Vagina (tissue), 2 donors: ENCODE measurements at regions not wholly inside any gene's neighbourhood (a gene's known extent, or its start where the extent isn't known, plus 50 kb on each side); places are given as distances from the start of the nearest gene placed in this dataset.
A peak's percentile ranks its signal among the peaks of the same experiment; 100 is the strongest.

ENCODE experiments used
- DNase-seq, 2 donors: peaks; one replicate each; pipeline ENCODE4 v3.0.0-alpha.2; 2017; ENCODE audit errors: extremely low spot score in 2 of 2
- H3K27ac ChIP-seq: fragments of 200-600 bp; sonication (generic); one replicate; pipeline ENCODE4 v1.5.1; 2019
- H3K27me3 ChIP-seq: fragments of 200-600 bp; sonication (generic); one replicate; pipeline ENCODE4 v1.5.1; 2019
- H3K36me3 ChIP-seq, 2 donors: fragments of 200-600 bp; sonication (generic); one replicate each; pipeline ENCODE4 v1.5.1; 2017 to 2019
- H3K4me1 ChIP-seq: fragments of 200-600 bp; sonication (generic); one replicate; pipeline ENCODE4 v1.5.1; 2019
- H3K4me3 ChIP-seq, 2 donors: fragments of 200-600 bp; sonication (generic); 1 replicate in 1 of 2; 2 replicates in 1 of 2; pipeline ENCODE4 v1.5.1; 2016 to 2019
- H3K9me3 ChIP-seq: fragments of 200-600 bp; sonication (generic); one replicate; pipeline ENCODE4 v1.5.1; 2019
- POLR2A ChIP-seq, 2 donors: fragments of 450-650 bp; IDR thresholded peaks; one replicate each; pipeline ENCODE4 v1.6.1; 2017; ENCODE audit warnings: antibody characterized with exemption in 2 of 2, mild to moderate bottlenecking in 2 of 2, moderate library complexity in 2 of 2
- POLR2AphosphoS5 ChIP-seq, 2 donors: sonication (generic); formaldehyde crosslinking; IDR thresholded peaks; one replicate each; pipeline ENCODE4 v1.9.0; 2017; ENCODE audit warnings: antibody characterized with exemption in 2 of 2, mild to moderate bottlenecking in 2 of 2, low read depth in 1 of 2; ENCODE audit not compliant: insufficient read depth in 1 of 2
- intact Hi-C: fragments of 100-400 bp; cut with DNase I; formaldehyde crosslinking; loops from one replicate; pipeline ENCODE4 v1.15.1; 2023
- TF ChIP-seq, protein P1 (sequence below), 3 experiments: fragments of 450-650 bp in 2 of 3; fragments of 200-600 bp in 1 of 3; sonication (generic) in 1 of 3; IDR thresholded peaks; one replicate each; pipeline ENCODE4 v1.5.1; 2017 to 2019; ENCODE audit warnings: antibody characterized with exemption in 3 of 3, mild to moderate bottlenecking in 2 of 3, moderate library complexity in 2 of 3

DNA sequence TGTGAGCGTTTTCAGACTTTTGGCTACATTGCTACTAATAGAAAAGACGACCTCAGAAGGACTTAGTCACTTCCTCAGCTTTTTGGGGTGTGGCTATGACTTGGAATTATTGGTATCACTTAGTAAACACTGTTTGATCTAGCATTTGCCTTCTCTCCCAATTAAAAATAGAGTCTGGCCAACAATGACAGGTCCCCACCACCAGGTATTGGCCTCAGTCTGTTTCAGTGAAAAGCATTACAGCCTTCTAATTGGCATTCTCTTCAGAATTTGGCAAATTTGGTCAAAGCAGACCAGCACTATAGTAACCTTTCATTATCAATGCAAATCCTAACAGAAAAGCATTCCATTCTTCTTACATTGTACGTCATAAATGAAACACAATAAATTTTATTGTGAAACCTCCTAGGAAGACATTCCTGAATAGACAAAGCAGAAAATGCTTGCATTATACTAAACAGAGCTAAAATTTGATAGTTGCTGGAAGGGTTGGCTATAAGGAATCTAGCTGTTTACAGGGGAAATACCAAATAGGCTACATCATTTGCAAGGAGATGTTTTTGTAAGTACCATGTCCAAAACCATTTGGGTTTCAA is 613.9 kb downstream of the IRS1 start:
- H3K4me1 ChIP-seq, result peaks cover 34% of the 10 kb centered on the region
- peak in 1 of 2 donors; percentile 31 for TF ChIP-seq POLR2AphosphoS5 (IDR thresholded peaks at IDR 0.05; ENCODE audit: insufficient read depth in 1 of 2, low read depth in 1 of 2)
- TF ChIP-seq, protein P1, sequence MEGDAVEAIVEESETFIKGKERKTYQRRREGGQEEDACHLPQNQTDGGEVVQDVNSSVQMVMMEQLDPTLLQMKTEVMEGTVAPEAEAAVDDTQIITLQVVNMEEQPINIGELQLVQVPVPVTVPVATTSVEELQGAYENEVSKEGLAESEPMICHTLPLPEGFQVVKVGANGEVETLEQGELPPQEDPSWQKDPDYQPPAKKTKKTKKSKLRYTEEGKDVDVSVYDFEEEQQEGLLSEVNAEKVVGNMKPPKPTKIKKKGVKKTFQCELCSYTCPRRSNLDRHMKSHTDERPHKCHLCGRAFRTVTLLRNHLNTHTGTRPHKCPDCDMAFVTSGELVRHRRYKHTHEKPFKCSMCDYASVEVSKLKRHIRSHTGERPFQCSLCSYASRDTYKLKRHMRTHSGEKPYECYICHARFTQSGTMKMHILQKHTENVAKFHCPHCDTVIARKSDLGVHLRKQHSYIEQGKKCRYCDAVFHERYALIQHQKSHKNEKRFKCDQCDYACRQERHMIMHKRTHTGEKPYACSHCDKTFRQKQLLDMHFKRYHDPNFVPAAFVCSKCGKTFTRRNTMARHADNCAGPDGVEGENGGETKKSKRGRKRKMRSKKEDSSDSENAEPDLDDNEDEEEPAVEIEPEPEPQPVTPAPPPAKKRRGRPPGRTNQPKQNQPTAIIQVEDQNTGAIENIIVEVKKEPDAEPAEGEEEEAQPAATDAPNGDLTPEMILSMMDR (IDR thresholded peaks at IDR 0.05), result no peak
- DNase-seq, result no peak
- no peaks in the 10 kb centered on the region for H3K36me3 ChIP-seq
- H3K9me3 ChIP-seq, result no peaks in the 10 kb centered on the region
- H3K27ac ChIP-seq, result peak overlapping the region; percentile 63
- no peaks in the 10 kb centered on the region for H3K27me3 ChIP-seq
- no peak overlapping the region for H3K4me3 ChIP-seq
- intact Hi-C loops, result no loop called here

DNA sequence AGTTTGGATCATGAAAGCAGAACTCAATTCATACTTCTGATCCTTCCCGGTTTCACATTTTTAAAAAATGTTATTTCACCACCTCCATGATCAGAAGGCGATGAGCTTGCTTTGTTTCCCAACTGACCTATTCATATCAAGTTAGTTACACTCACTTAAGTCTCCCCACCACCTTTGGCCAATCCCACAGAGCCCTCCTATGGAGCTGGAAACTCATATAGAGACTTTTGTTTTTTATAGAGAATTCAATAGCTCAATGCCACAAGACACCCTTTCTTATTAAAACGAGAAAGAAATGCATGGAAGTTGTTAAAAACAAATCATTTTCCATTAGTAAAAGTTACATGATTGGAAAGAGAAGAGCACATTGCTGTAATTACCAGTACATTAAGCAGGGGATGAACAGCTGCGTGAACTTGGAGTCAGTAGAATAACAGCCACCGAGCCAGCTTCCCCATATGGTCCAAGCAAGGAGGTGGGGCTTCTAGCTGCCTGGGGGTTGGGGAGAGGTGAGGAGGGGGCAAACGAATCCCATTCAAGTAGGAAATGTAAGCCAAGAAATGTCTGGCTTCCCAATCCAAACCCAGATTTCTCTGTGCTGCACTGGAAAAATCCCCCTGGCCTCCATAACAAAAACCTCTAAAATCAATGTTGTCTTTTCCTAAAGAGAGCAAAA is 614.5 kb downstream of the IRS1 start:
- H3K4me3 ChIP-seq, result no peak overlapping the region
- H3K27me3 ChIP-seq, result no peaks in the 10 kb centered on the region
- DNase-seq, result no peak
- peaks cover 41% of the 10 kb centered on the region for H3K4me1 ChIP-seq
- H3K9me3 ChIP-seq, result no peaks in the 10 kb centered on the region
- no peaks in the 10 kb centered on the region for H3K36me3 ChIP-seq
- peak overlapping the region; percentile 63 for H3K27ac ChIP-seq
- TF ChIP-seq, protein P1 (IDR thresholded peaks at IDR 0.05), result no peak
- TF ChIP-seq POLR2A (IDR thresholded peaks at IDR 0.05) (no peak), POLR2AphosphoS5 (IDR thresholded peaks at IDR 0.05; ENCODE audit: insufficient read depth in 1 of 2, low read depth in 1 of 2) (no peak)
- intact Hi-C loops, result no loop called here

DNA sequence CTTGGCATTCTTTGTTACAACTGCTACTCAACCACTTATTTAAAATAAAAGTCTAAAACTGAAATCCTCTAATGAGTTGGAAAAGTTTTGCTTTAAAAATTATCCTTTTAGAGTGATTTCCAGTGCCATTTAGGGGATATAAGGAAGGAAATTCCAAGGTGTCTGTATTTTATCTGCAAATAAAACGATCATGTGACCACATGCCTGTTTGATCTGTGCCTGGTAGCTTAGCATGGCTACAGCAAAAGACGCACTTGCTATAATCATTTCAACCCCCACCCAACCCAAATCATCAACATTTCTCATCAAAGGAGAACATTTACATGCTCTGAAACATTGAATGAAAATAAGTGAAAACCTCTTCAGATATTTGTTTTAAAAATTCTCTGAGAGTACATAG is 615.1 kb downstream of the IRS1 start:
- Histone ChIP-seq H3K36me3 (no peaks in the 10 kb centered on the region), H3K4me3 (no peak overlapping the region), H3K27me3 (no peaks in the 10 kb centered on the region), H3K27ac (peak overlapping the region; percentile 63), H3K9me3 (no peaks in the 10 kb centered on the region), H3K4me1 (peaks cover 44% of the 10 kb centered on the region)
- TF ChIP-seq POLR2AphosphoS5 (IDR thresholded peaks at IDR 0.05; ENCODE audit: insufficient read depth in 1 of 2, low read depth in 1 of 2), result no peak
- TF ChIP-seq, protein P1 (IDR thresholded peaks at IDR 0.05), result no peak
- no peak for DNase-seq
- intact Hi-C loops, result no loop called here

DNA sequence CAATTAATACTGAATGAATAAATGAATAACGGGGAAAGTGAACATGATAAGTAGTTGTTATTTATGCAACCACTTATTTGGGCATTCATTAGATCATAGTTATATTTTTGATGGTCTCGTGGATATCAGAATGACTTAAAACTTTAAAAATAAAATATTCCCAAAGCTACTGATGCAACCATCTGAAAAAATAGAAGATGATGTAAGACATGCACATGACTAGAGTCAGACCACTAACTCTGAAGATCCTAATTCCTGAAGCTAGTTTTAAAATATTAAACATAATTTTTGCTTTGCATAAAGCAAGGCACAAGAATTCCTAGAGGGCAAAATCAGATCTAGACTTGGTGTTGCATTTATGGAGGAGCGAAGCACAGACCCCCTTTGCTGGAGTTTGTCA is 616.1 kb downstream of the IRS1 start:
- no peak for DNase-seq
- H3K27ac ChIP-seq, result no peak overlapping the region
- TF ChIP-seq, protein P1 (IDR thresholded peaks at IDR 0.05), result no peak
- TF ChIP-seq POLR2A (IDR thresholded peaks at IDR 0.05), result no peak
- TF ChIP-seq POLR2AphosphoS5 (IDR thresholded peaks at IDR 0.05; ENCODE audit: insufficient read depth in 1 of 2, low read depth in 1 of 2), result no peak
- no peaks in the 10 kb centered on the region for H3K36me3 ChIP-seq
- intact Hi-C loops, result no loop called here
- H3K4me1 ChIP-seq, result peaks cover 44% of the 10 kb centered on the region
- H3K9me3 ChIP-seq, result no peaks in the 10 kb centered on the region
- no peak overlapping the region for H3K4me3 ChIP-seq
- no peaks in the 10 kb centered on the region for H3K27me3 ChIP-seq

DNA sequence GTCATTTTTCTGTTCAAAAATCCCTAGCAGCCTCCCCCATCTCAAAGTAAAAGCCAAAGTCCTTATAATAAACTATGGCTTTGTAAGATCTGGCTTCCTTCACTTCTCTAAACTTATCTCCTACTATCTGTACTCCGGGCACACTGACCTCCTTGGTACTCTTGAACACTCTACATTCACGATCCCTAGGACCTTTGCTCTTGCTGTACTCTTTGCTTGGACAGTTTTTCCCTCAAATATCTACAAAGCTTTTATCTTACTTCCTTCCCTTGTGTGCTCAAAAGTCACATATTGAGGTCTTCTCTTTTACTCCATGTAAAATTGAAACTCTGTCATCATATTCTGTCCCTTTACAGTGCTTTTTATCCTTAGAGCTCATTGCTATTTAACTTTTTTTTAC is 616.6 kb downstream of the IRS1 start:
- TF ChIP-seq POLR2AphosphoS5 (IDR thresholded peaks at IDR 0.05; ENCODE audit: insufficient read depth in 1 of 2, low read depth in 1 of 2), result no peak
- TF ChIP-seq, protein P1 (IDR thresholded peaks at IDR 0.05), result no peak
- no peak for TF ChIP-seq POLR2A (IDR thresholded peaks at IDR 0.05)
- Histone ChIP-seq H3K4me3 (no peak overlapping the region), H3K27me3 (no peaks in the 10 kb centered on the region), H3K9me3 (no peaks in the 10 kb centered on the region), H3K27ac (peak overlapping the region; percentile 15), H3K36me3 (no peaks in the 10 kb centered on the region), H3K4me1 (peaks cover 42% of the 10 kb centered on the region)
- no peak for DNase-seq
- intact Hi-C loops, result no loop called here
